B cell (primary cell): ENCODE measurements at regions not wholly inside any gene's neighbourhood (a gene's known extent, or its start where the extent isn't known, plus 50 kb on each side); places are given as distances from the start of the nearest gene placed in this dataset.

Experiments
- ATAC-seq: fragments of 200-7000 bp; cut with Tn5 transposase; one replicate; pipeline ENCODE4 v1.10.0; 2021; ENCODE audit warnings: low read depth, mild to moderate bottlenecking, moderate number of reproducible peaks, moderate library complexity
- CTCF ChIA-PET: fragments of 350-600 bp; sonication (Branson Sonifier 250); formaldehyde crosslinking; loops from one replicate; lab custom pipeline; 2021; ENCODE audit warnings: antibody characterized with exemption, inconsistent platforms; lab: Charles Lee
- POLR2A ChIA-PET: fragments of 350-600 bp; sonication (Branson Sonifier 250); formaldehyde crosslinking; loops from one replicate; lab custom pipeline; 2021; ENCODE audit warnings: antibody characterized with exemption; lab: Charles Lee
- DNase-seq: peaks from one replicate; pipeline ENCODE4 v3.0.0; 2013
- H2AFZ ChIP-seq: 2 replicates; pipeline ENCODE4 v1.6.1; 2012; ENCODE audit warnings: mild to moderate bottlenecking, low read depth, low read length; ENCODE audit not compliant: insufficient read depth, poor library complexity, severe bottlenecking
- H3K27ac ChIP-seq, 2 donors: 1 replicate in 1 of 2; 2 replicates in 1 of 2; pipeline ENCODE4 v1.5.1; 2012 to 2013; ENCODE audit warnings: low read length in 2 of 2, mild to moderate bottlenecking in 2 of 2, moderate library complexity in 1 of 2
- H3K27me3 ChIP-seq, 4 experiments: fragments of 200-600 bp in 1 of 4; sonication (generic) in 1 of 4; replicated peaks in 1 of 4; 1 replicate in 2 of 4; 2 replicates in 2 of 4; pipeline versions ENCODE4 v1.6.1 to v1.7.0; 2013 to 2016; ENCODE audit warnings: low read length in 3 of 4, mild to moderate bottlenecking in 2 of 4, mixed read lengths in 1 of 4, moderate library complexity in 1 of 4; ENCODE audit not compliant: insufficient read depth in 4 of 4, control insufficient read depth in 3 of 4; ENCODE audit errors: control extremely low read depth in 1 of 4
- H3K36me3 ChIP-seq, 2 experiments: replicated peaks in 1 of 2; 1 replicate in 1 of 2; 2 replicates in 1 of 2; pipeline versions ENCODE4 v1.6.1 to v1.7.1; 2013; ENCODE audit warnings: low read length in 1 of 2; ENCODE audit not compliant: insufficient read depth in 2 of 2, control insufficient read depth in 1 of 2; ENCODE audit errors: control extremely low read depth in 1 of 2, extremely low read depth in 1 of 2
- H3K4me1 ChIP-seq, 2 donors: fragments of 200-600 bp in 1 of 2; sonication (generic) in 1 of 2; 1 replicate in 1 of 2; 2 replicates in 1 of 2; pipeline versions ENCODE4 v1.5.1 to v1.6.1; 2013 to 2017; ENCODE audit warnings: low read length in 2 of 2; ENCODE audit not compliant: control insufficient read depth in 2 of 2, insufficient read depth in 2 of 2
- H3K4me2 ChIP-seq: replicated peaks from 2 replicates; pipeline ENCODE3; 2012; ENCODE audit warnings: mild to moderate bottlenecking, low read depth, low read length; ENCODE audit not compliant: poor library complexity, severe bottlenecking
- H3K4me3 ChIP-seq, 5 experiments: fragments of 200-600 bp in 1 of 5; sonication (generic) in 1 of 5; 1 replicate in 3 of 5; 2 replicates in 2 of 5; pipeline versions ENCODE4 v1.5.1 to v1.7.0; 2011 to 2016; ENCODE audit warnings: low read length in 4 of 5, mild to moderate bottlenecking in 4 of 5, low read depth in 2 of 5, control low read depth in 1 of 5, moderate library complexity in 1 of 5; ENCODE audit not compliant: insufficient read depth in 1 of 5; ENCODE audit errors: control extremely low read depth in 1 of 5, extremely low read depth in 1 of 5
- H3K79me2 ChIP-seq: fragments of 200-600 bp; sonication (generic); one replicate; pipeline ENCODE4 v1.6.0; 2016; ENCODE audit warnings: low read length; ENCODE audit not compliant: control insufficient read depth, insufficient read depth
- H3K9ac ChIP-seq: fragments of 200-600 bp; sonication (generic); 2 replicates; pipeline ENCODE4 v1.6.1; 2017; ENCODE audit warnings: mild to moderate bottlenecking, low read length, moderate library complexity
- H3K9me3 ChIP-seq, 3 donors: one replicate each; pipeline versions ENCODE4 v1.6.1 to v1.7.1; 2013; ENCODE audit warnings: low read length in 2 of 3; ENCODE audit not compliant: control insufficient read depth in 2 of 3, insufficient read depth in 1 of 3; ENCODE audit errors: control extremely low read depth in 1 of 3
- H4K20me1 ChIP-seq: 2 replicates; pipeline ENCODE4 v1.6.0; 2012; ENCODE audit warnings: mild to moderate bottlenecking, low read length; ENCODE audit not compliant: insufficient read depth, control insufficient read depth, poor library complexity, severe bottlenecking
- H3K27ac Mint-ChIP-seq: one replicate; pipeline ENCODE4 v1.8.0; 2021; ENCODE audit warnings: mixed read lengths
- H3K27me3 Mint-ChIP-seq: one replicate; pipeline ENCODE4 v1.8.0; 2021; ENCODE audit warnings: mixed read lengths
- H3K4me1 Mint-ChIP-seq: one replicate; pipeline ENCODE4 v1.8.0; 2021; ENCODE audit warnings: mixed read lengths
- H3K4me3 Mint-ChIP-seq: one replicate; pipeline ENCODE4 v1.8.0; 2021; ENCODE audit warnings: mixed read lengths
- H3K9me3 Mint-ChIP-seq: one replicate; pipeline ENCODE4 v1.8.0; 2022; ENCODE audit warnings: mixed read lengths; ENCODE audit not compliant: insufficient read depth
- CTCF ChIP-seq: fragments of 200-600 bp; IDR thresholded peaks from one replicate; pipeline ENCODE4 v1.8.0; 2022; ENCODE audit warnings: antibody characterized with exemption, mild to moderate bottlenecking
- EZH2 ChIP-seq: IDR thresholded peaks from 2 replicates; pipeline ENCODE4 v1.6.1; 2012; ENCODE audit warnings: borderline replicate concordance, low read depth, mild to moderate bottlenecking, moderate library complexity, low read length; ENCODE audit not compliant: insufficient read depth, poor library complexity, severe bottlenecking
- WGBS: methylation state at CpG from one replicate; pipeline ENCODE4 v1.1.5; 2013; ENCODE audit warnings: missing lambda C conversion rate; ENCODE audit not compliant: insufficient coverage; 5-methylcytosine and 5-hydroxymethylcytosine counted together
- intact Hi-C: fragments of 100-400 bp; cut with micrococcal nuclease; formaldehyde crosslinking; loops from one replicate; pipeline ENCODE4 v1.10.0; 2022

GRCh38 chr12:4992871-4993270 is 50.8 kb upstream of the KCNA5 start:
- Histone ChIP-seq H3K9me3 (no peaks in the 10 kb centered on the region), H3K4me3 (no peak overlapping the region), H2AFZ (no peak overlapping the region), H3K79me2 (no peaks in the 10 kb centered on the region), H3K36me3 (no peaks in the 10 kb centered on the region), H3K4me2 (no peak overlapping the region), H4K20me1 (no peaks in the 10 kb centered on the region), H3K4me1 (no peaks in the 10 kb centered on the region), H3K27me3 (peaks cover 0 to 8% (median 4%) of the 10 kb centered on the region in 4 experiments), H3K27ac (no peak overlapping the region), H3K9ac (no peak overlapping the region)
- ATAC-seq, result no peak
- peaks cover 55% of the 10 kb centered on the region for H3K27me3 Mint-ChIP-seq
- no peak for DNase-seq
- H3K4me3 Mint-ChIP-seq, result no peak overlapping the region
- H3K27ac Mint-ChIP-seq, result no peak overlapping the region
- TF ChIP-seq CTCF (no peak), EZH2 (no peak)
- ChIA-PET CTCF (interaction anchor here (0.7 to 1.2 kb wide), 2 partner anchors 136 to 138 kb away, joined by 3 to 6 read pairs; no protein-coding TSS in a partner anchor), POLR2A (no interaction called here)
- intact Hi-C loops, result no loop called here
- H3K9me3 Mint-ChIP-seq, result no peaks in the 10 kb centered on the region
- 80% methylated on average over 2 of the region's 4 CpGs for WGBS
- no peaks in the 10 kb centered on the region for H3K4me1 Mint-ChIP-seq
